Smooth muscle cell (in vitro differentiated cells): ENCODE measurements at regions not wholly inside any gene's neighbourhood (a gene's known extent, or its start where the extent isn't known, plus 50 kb on each side); places are given as distances from the start of the nearest gene placed in this dataset.

Experiments used
- DNase-seq: peaks from one replicate; lab custom pipeline; 2025; ENCODE audit not compliant: unreplicated experiment; lab: John Stamatoyannopoulos, UW
- H2AFZ ChIP-seq: fragments of 200-600 bp; sonication (generic); 2 replicates; pipeline ENCODE4 v1.6.0; 2016; ENCODE audit warnings: antibody characterized with exemption, low read depth, mild to moderate bottlenecking
- H3F3A ChIP-seq: fragments of 200-600 bp; sonication (generic); 2 replicates; pipeline ENCODE4 v1.6.0; 2017; ENCODE audit warnings: antibody characterized with exemption, low read depth
- H3K27ac ChIP-seq: fragments of 200-600 bp; sonication (generic); 2 replicates; pipeline ENCODE4 v1.5.1; 2016; ENCODE audit warnings: low read depth, mild to moderate bottlenecking
- H3K27me3 ChIP-seq: fragments of 200-600 bp; sonication (generic); 2 replicates; pipeline ENCODE4 v1.6.1; 2016; ENCODE audit warnings: low read depth, mild to moderate bottlenecking
- H3K36me3 ChIP-seq: fragments of 200-600 bp; sonication (generic); 2 replicates; pipeline ENCODE4 v1.5.1; 2016; ENCODE audit warnings: low read depth
- H3K4me1 ChIP-seq: fragments of 200-600 bp; sonication (generic); 2 replicates; pipeline ENCODE4 v1.5.1; 2016; ENCODE audit warnings: low read depth
- H3K4me2 ChIP-seq: fragments of 200-600 bp; sonication (generic); 2 replicates; pipeline ENCODE4 v1.6.0; 2016; ENCODE audit warnings: mild to moderate bottlenecking
- H3K4me3 ChIP-seq: fragments of 200-600 bp; sonication (generic); 2 replicates; pipeline ENCODE4 v1.5.1; 2016; ENCODE audit warnings: mild to moderate bottlenecking
- H3K79me2 ChIP-seq: fragments of 200-600 bp; sonication (generic); 2 replicates; pipeline ENCODE4 v1.6.0; 2016; ENCODE audit warnings: low read depth, mild to moderate bottlenecking
- H3K9ac ChIP-seq: fragments of 200-600 bp; sonication (generic); 2 replicates; pipeline ENCODE4 v1.6.0; 2016; ENCODE audit warnings: low read depth
- H3K9me3 ChIP-seq: fragments of 200-600 bp; sonication (generic); replicated peaks from 2 replicates; pipeline ENCODE4 v1.5.1; 2016; ENCODE audit warnings: low read depth
- H4K20me1 ChIP-seq: fragments of 200-600 bp; sonication (generic); 2 replicates; pipeline ENCODE4 v1.6.0; 2016; ENCODE audit warnings: low read depth
- WGBS: methylation state at CpG from one replicate; pipeline ENCODE4 v1.1.7; 2016; ENCODE audit warnings: low lambda C conversion rate; 5-methylcytosine and 5-hydroxymethylcytosine counted together
- TF ChIP-seq, protein P1 (sequence below): fragments of 200-600 bp; sonication (generic); IDR thresholded peaks from 2 replicates; pipeline ENCODE4 v1.5.1; 2017; ENCODE audit warnings: borderline replicate concordance, mild to moderate bottlenecking, antibody characterized with exemption; ENCODE audit not compliant: insufficient read depth, poor library complexity, severe bottlenecking

- TF ChIP-seq, protein P1, sequence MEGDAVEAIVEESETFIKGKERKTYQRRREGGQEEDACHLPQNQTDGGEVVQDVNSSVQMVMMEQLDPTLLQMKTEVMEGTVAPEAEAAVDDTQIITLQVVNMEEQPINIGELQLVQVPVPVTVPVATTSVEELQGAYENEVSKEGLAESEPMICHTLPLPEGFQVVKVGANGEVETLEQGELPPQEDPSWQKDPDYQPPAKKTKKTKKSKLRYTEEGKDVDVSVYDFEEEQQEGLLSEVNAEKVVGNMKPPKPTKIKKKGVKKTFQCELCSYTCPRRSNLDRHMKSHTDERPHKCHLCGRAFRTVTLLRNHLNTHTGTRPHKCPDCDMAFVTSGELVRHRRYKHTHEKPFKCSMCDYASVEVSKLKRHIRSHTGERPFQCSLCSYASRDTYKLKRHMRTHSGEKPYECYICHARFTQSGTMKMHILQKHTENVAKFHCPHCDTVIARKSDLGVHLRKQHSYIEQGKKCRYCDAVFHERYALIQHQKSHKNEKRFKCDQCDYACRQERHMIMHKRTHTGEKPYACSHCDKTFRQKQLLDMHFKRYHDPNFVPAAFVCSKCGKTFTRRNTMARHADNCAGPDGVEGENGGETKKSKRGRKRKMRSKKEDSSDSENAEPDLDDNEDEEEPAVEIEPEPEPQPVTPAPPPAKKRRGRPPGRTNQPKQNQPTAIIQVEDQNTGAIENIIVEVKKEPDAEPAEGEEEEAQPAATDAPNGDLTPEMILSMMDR: no peak
- H3K4me3 ChIP-seq: no peak overlapping the region
- 65% methylated on average over 2 of the region's 2 CpGs for WGBS
Measured at GRCh38 chr15:95946926-95947325, 383.6 kb upstream of the NR2F2 start.

DNA sequence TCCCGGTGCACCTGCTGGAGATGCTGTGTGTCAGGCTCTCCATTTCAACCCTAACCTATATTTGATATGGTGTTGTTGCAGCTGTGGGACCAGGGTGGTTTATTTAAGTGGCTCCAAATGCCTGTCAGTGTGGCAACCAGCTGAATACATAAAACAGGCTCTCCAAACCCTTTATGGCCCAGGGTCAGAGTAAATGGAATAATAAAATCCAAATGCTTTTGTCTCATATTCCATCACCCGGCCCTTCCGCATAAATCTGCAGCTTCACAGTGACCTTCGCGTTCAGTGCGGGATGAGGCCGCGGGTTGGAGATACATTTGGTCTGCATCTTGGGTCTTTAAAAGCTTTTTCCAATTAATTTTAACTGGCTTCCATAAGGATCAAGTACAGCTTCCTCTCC, 382.1 kb upstream of the NR2F2 start:
- WGBS: 75% methylated on average over 8 of the region's 8 CpGs
- Histone ChIP-seq H3K4me3 (no peak overlapping the region), H2AFZ (no peak overlapping the region), H3K9me3 (no peaks in the 10 kb centered on the region), H4K20me1 (no peaks in the 10 kb centered on the region), H3K4me1 (peaks cover 5% of the 10 kb centered on the region), H3K36me3 (no peaks in the 10 kb centered on the region), H3K27ac (no peak overlapping the region), H3K9ac (no peak overlapping the region), H3K4me2 (no peak overlapping the region), H3F3A (no peaks in the 10 kb centered on the region), H3K27me3 (peaks cover 10% of the 10 kb centered on the region), H3K79me2 (no peaks in the 10 kb centered on the region)
- no peak for DNase-seq
- TF ChIP-seq, protein P1: no peak

More at GRCh38 chr15:95946926-95947325, 383.6 kb upstream of the NR2F2 start:
- H3K79me2 ChIP-seq: no peaks in the 10 kb centered on the region
- no peak overlapping the region for H3K4me2 ChIP-seq
- DNase-seq: no peak
- no peaks in the 10 kb centered on the region for H3K9me3 ChIP-seq
- no peaks in the 10 kb centered on the region for H4K20me1 ChIP-seq
- H2AFZ ChIP-seq: no peak overlapping the region
- H3F3A ChIP-seq: no peaks in the 10 kb centered on the region
- no peak overlapping the region for H3K27ac ChIP-seq
- H3K36me3 ChIP-seq: no peaks in the 10 kb centered on the region
- H3K4me1 ChIP-seq: peaks cover 5% of the 10 kb centered on the region
- H3K9ac ChIP-seq: no peak overlapping the region
- peaks cover 10% of the 10 kb centered on the region for H3K27me3 ChIP-seq

DNA sequence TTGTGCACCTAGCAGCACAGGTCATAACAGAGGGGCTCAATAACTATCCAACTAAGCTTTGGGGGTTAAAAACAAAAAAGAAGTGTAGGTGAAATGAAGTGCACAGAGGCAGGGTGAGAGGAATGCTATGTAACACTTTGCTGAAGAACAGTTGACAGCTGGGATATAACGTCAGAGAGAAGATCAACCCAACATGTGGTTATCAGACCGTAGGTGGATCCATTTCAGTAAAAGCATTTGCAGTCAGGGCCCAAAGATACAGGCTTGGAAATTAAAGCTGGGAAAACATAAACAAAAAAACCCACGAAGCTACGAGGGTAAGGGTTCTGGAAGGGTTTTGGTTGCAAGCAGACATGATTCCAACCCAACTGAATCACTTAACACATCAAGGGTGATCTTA, 377.5 kb upstream of the NR2F2 start:
- TF ChIP-seq, protein P1: no peak
- WGBS: 34% methylated on average over 4 of the region's 4 CpGs
- H3F3A ChIP-seq: no peaks in the 10 kb centered on the region

DNA sequence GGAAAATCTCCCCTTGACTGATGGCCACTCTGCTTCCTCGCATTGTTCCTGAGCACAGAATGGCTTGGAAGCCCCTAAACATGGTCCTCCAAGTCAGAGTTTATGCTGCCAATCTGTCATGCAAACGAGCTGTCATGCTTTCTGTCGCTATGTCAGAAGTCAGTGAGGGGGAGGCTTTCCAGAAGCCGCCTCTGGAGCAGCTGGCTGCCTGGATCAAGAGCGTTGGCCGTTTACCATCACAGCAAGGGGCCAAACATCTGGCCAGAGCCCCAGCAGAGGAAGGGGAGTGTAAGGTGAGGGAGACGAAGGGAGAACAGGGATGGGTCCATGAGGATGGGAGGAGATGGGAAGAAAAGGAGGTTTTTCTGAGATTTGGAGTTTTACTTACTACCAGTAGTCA, 372.6 kb upstream of the NR2F2 start:
- Histone ChIP-seq H3K4me2 (no peak overlapping the region), H3K36me3 (no peaks in the 10 kb centered on the region), H4K20me1 (no peaks in the 10 kb centered on the region), H3K9me3 (no peaks in the 10 kb centered on the region), H3K4me3 (no peak overlapping the region), H3K27ac (no peak overlapping the region), H2AFZ (no peak overlapping the region), H3F3A (no peaks in the 10 kb centered on the region), H3K27me3 (no peaks in the 10 kb centered on the region), H3K4me1 (no peaks in the 10 kb centered on the region), H3K79me2 (no peaks in the 10 kb centered on the region), H3K9ac (no peak overlapping the region)
- WGBS: 55% methylated on average over 7 of the region's 7 CpGs
- no peak for DNase-seq
- TF ChIP-seq, protein P1: no peak

More for the DNA sequence above, 377.5 kb upstream of the NR2F2 start:
- H4K20me1 ChIP-seq: no peaks in the 10 kb centered on the region
- no peak overlapping the region for H2AFZ ChIP-seq
- no peaks in the 10 kb centered on the region for H3K4me1 ChIP-seq
- peaks cover 10% of the 10 kb centered on the region for H3K27me3 ChIP-seq
- no peak overlapping the region for H3K27ac ChIP-seq
- no peak overlapping the region for H3K4me2 ChIP-seq
- no peak overlapping the region for H3K9ac ChIP-seq
- DNase-seq: no peak
- no peaks in the 10 kb centered on the region for H3K36me3 ChIP-seq
- H3K9me3 ChIP-seq: no peaks in the 10 kb centered on the region
- H3K79me2 ChIP-seq: no peaks in the 10 kb centered on the region
- H3K4me3 ChIP-seq: no peak overlapping the region
